GM21723 (cell line): ENCODE measurements at regions not wholly inside any gene's neighbourhood (a gene's known extent, or its start where the extent isn't known, plus 50 kb on each side); places are given as distances from the start of the nearest gene placed in this dataset.

ENCODE experiments used
- ATAC-seq: cut with Tn5 transposase; IDR thresholded peaks from one replicate; pipeline ENCODE4 v1.9.1; 2021; ENCODE audit warnings: mild to moderate bottlenecking, moderate library complexity; ENCODE audit not compliant: unreplicated experiment

DNA sequence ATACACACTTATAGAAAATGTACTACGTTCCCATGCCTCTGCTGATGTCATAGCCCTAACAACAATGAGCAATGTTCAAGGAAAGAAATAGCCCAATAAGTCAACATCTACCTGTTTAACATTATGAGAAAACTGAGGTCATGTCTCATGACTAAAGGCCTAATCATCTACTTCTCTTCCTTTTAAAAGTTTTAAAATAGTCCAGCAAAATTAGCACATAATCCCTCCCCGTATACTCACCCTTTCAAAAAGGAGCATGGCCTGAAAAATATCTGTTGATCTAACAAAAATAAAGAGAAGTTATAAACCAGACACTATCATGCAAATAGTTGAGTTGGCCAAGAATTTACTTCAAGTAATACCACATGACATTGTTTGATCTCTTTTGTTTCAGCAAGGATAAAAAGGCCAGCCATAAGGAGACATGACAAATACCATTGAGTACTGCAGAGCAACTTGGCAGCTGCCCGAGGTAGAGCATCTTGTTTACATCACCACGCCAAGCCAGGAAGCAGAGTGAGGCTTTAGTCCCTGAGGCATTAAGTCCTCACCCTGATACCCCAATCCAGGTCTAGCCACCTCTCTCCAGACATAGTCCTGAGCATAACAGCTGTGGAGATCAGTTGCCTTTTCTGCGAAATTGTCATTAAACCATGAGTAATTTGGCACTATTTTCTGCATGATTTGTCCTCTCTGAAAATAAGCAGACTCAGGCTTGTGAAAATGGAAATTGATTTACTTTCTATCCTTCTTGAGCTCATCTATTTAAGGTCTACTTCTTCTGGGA, 137.4 kb upstream of the ETAA1 start:
- ATAC-seq = no peak

GRCh38 chr2:67260343-67261277, 136.5 kb upstream of the ETAA1 start:
- no peak for ATAC-seq

DNA sequence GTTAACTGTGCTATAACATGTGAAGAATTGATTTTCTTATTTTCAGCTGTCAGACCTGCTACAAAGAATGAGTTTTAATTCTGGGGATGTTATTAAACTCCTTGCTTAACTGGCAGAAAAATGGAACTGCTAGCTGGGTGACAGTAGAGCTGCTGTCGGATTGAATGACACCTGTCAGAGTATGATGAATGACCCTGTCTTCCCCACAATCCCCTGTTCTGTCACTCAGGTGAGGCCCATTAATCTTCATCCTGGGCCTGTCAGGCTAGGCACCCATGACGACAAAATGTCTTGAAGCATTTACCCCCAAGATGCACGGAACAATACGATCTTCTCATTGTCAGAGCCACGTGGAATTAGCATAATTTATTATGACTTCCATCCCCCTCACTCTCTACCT, 129.9 kb upstream of the ETAA1 start:
- ATAC-seq = no peak

DNA sequence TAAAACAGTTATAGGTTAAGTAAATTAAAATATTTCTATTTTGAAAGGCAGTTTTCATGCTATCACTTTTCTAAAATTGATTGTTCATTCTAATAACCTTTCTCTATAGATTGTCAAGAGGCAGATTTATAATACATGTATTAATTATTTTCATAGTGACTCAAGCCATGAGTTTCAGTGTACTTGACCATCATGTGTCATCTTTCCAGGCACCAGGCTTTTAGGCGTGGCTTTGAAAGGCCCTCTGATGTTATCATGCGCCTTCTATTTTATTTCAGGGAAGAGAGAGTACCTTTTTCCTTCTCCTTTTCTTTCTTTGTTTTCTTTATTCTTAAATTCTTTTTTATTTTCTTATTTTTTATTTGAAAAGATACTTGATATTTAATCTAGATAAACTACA, 128.3 kb upstream of the ETAA1 start:
- ATAC-seq = no peak

DNA sequence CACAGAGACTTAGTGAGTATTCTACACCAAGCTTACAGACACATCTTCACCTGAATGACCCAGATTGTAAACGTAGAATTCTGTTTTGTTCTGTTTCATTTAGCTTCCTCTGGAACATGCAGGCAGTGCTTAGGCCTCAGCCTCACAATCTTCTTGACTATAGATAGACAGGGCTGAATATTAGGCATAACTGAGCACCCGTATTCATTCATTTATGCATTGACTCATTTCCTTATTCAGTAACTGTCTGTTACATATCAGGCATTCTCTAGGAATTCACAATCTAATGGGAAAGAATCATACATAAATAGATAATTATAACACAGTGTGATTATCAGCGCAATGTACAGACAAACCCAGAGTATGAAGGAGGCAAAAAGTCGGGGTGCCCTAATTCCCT, 124.9 kb upstream of the ETAA1 start:
- ATAC-seq = no peak

GRCh38 chr2:67277450-67277849, 119.7 kb upstream of the ETAA1 start:
- no peak for ATAC-seq

DNA sequence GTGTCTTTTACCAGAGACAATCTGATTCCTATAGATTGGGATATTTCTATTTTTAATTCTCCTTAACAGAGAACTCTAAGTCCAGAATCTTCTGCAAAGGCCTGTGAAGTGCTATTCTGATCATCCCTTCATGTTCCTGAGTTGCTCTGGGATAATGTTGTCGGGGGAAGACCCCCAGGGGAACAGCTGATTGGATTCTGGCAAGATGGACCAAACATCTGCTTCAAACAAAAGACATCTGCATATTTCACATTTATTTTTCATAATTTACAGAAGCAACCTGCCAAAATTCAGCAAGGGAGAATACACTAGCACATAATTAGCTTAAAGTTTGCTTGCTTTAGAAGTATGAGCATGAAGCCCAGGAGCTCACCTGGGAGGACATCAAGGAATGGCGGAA, 116.0 kb upstream of the ETAA1 start:
- no peak for ATAC-seq

- ATAC-seq = no peak
Measured at GRCh38 chr2:67283641-67284040, 113.5 kb upstream of the ETAA1 start.

DNA sequence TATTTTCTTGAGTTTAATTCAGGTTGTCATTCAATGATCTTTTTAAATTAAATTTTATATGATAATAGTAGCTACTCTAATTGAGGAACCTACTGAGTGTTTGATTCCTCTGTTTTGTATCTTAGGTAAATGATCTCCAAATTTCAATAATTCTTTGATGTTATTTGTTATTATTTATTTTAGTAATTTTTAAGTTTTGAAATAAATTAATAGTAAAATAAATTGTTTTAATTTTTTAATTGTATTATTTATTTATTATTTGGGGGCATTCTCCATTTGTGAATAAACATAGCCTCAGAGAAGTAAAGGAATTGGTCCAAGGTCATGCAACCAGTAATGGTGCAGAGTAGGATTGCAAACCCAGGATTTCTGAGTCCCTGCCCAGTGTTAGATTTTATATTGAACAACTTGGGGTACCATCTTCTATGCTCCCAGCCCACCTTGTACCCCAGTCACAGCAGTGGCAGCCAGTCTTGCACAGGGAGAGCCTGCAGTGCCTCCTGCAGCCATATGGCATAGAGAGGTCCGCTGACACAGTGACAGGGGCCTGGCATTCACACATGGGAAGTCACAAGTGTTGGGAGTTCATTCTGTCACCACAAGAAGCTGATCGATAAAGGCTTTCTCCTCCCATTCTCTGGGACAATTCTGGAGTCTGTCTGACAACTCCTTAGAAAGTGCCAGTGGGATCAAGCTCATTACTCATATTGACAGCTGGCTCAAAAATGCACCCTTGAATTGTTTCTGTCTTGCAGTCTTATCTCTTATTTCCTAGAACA, 110.0 kb upstream of the ETAA1 start:
- ATAC-seq = no peak

GRCh38 chr2:67289271-67289670, 107.9 kb upstream of the ETAA1 start:
- ATAC-seq = no peak

- no peak for ATAC-seq
Measured at GRCh38 chr2:67289921-67290371, 107.2 kb upstream of the ETAA1 start.

DNA sequence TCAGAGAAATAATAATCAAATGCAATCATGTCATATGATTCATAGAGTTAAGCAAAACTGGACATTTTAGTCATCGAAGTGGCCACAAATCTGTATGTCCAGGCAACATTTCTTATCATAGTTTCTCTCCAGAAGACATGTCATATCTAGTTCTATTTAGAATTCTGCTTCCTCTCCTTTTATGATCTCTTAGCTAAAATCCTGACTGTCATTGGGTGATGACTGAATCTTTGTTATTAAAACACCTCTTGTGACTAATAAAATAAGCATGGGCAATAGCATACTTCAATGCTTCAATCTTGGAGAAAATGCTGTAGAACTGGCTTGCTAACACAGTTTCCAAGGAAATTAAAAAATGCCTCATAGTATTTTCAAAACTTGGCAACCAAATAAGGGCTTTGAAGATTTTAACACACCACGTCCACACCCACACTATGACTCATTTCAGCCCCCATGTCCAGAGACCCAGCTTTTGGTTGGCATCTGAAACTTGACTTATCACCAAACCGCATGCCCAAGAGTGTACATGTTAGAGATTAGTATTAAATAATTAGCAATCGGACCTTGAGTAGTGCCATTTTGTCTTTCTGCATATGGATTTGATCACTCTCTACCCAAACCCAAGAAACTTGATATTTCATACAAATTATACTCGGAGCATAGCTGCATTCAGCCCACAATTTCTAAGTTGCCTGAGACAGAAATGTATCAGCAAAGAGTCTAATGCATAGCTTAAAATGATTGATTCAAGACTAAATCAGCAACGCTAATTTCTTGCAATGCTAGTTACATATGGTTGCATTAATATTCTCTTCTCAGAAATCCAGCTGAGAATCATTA, 106.5 kb upstream of the ETAA1 start:
- ATAC-seq = no peak

- ATAC-seq = no peak
Measured at GRCh38 chr2:67294218-67294617, 102.9 kb upstream of the ETAA1 start.

- ATAC-seq = no peak
Measured at GRCh38 chr2:67295406-67295805, 101.7 kb upstream of the ETAA1 start.

- ATAC-seq = no peak
Measured at GRCh38 chr2:67295851-67296250, 101.3 kb upstream of the ETAA1 start.

GRCh38 chr2:67304300-67304890, 92.7 kb upstream of the ETAA1 start:
- ATAC-seq = no peak

- no peak for ATAC-seq
Measured at GRCh38 chr2:67309281-67309680, 87.9 kb upstream of the ETAA1 start.

DNA sequence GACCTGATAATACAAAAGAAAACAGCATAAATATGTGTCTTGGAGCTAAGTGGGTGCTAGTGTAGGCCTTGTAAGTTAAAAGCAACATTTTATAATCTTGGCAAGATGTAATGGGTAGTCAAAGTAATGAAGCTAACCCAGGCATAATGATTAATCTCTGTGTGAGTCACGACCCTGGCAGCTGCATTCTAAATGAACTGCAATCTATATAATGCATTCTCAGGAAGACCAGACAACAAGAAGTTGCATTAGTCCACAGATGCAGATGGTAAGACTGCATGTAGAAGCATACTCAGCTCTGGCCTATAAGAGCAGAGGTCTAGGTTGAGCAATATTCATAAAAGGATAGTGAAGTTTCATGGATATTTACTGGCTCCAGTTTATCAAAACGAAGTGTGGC, 85.6 kb upstream of the ETAA1 start:
- no peak for ATAC-seq

GRCh38 chr2:67312871-67313270, 84.3 kb upstream of the ETAA1 start:
- ATAC-seq = no peak

GRCh38 chr2:67313536-67313935, 83.6 kb upstream of the ETAA1 start:
- no peak for ATAC-seq
